HL-60 (cell line): ENCODE measurements at regions not wholly inside any gene's neighbourhood (a gene's known extent, or its start where the extent isn't known, plus 50 kb on each side); places are given as distances from the start of the nearest gene placed in this dataset.

Source experiments
- DNase-seq, 2 experiments: peaks; one replicate each; pipeline ENCODE4 v3.0.0-alpha.2; 2010 to 2020; ENCODE audit warnings: low read depth in 1 of 2, low spot score in 1 of 2
- H3K27ac ChIP-seq: fragments of 250-450 bp; sonication (Bioruptor Pico); replicated peaks from 2 replicates; pipeline ENCODE4 v1.5.1; 2020; ENCODE audit warnings: mild to moderate bottlenecking, moderate library complexity
- H3K27me3 ChIP-seq: fragments of 250-450 bp; sonication (Bioruptor Pico); 2 replicates; pipeline ENCODE4 v1.5.1; 2021; ENCODE audit warnings: mild to moderate bottlenecking, moderate library complexity; ENCODE audit not compliant: insufficient read depth, poor library complexity, severe bottlenecking
- H3K4me3 ChIP-seq: replicated peaks from 2 replicates; pipeline ENCODE4 v1.5.1; 2011; ENCODE audit warnings: mild to moderate bottlenecking, control low read depth, low read length; ENCODE audit not compliant: insufficient read depth
- GABPA ChIP-seq: IDR thresholded peaks from 2 replicates; pipeline ENCODE4 v1.6.1; 2012; ENCODE audit warnings: low read depth
- POLR2AphosphoS5 ChIP-seq: IDR thresholded peaks from 2 replicates; pipeline ENCODE4 v1.6.1; 2012; ENCODE audit warnings: low read depth
- SPI1 ChIP-seq: IDR thresholded peaks from 2 replicates; pipeline ENCODE4 v1.6.1; 2012; ENCODE audit warnings: low read depth, mild to moderate bottlenecking, borderline replicate concordance
- TF ChIP-seq, protein P1 (sequence below): IDR thresholded peaks from one replicate; pipeline ENCODE4 v1.5.1; 2011; ENCODE audit warnings: low read length, control low read depth, inconsistent platforms; ENCODE audit not compliant: insufficient read depth
- TF ChIP-seq, protein P2 (sequence below): IDR thresholded peaks from 2 replicates; pipeline ENCODE4 v1.6.1; 2012; ENCODE audit warnings: low read depth; ENCODE audit not compliant: insufficient replicate concordance

DNA sequence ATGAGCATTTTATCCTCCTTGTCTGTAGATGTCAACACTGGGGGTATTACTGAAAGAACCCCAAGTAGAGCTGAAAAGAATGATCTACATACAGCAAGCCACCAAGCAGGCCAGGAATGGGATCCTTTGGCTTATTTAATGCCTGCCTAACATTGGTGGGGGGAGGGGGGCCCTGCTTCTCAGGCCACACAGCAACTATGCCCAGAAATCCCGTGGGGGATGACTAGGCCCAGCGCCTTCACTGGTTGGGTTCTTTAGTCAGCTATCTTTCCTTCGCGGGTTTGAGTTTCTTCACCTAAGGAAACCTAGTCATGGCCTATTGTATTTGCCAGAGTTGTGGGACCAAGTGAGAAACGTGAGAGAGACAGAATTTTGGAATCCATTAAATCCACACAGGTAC, 80.5 kb downstream of the CCNA1 start:
- TF ChIP-seq POLR2AphosphoS5 (no peak), SPI1 (no peak), GABPA (no peak)
- TF ChIP-seq, protein P1, sequence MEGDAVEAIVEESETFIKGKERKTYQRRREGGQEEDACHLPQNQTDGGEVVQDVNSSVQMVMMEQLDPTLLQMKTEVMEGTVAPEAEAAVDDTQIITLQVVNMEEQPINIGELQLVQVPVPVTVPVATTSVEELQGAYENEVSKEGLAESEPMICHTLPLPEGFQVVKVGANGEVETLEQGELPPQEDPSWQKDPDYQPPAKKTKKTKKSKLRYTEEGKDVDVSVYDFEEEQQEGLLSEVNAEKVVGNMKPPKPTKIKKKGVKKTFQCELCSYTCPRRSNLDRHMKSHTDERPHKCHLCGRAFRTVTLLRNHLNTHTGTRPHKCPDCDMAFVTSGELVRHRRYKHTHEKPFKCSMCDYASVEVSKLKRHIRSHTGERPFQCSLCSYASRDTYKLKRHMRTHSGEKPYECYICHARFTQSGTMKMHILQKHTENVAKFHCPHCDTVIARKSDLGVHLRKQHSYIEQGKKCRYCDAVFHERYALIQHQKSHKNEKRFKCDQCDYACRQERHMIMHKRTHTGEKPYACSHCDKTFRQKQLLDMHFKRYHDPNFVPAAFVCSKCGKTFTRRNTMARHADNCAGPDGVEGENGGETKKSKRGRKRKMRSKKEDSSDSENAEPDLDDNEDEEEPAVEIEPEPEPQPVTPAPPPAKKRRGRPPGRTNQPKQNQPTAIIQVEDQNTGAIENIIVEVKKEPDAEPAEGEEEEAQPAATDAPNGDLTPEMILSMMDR, result no peak
- TF ChIP-seq, protein P2, sequence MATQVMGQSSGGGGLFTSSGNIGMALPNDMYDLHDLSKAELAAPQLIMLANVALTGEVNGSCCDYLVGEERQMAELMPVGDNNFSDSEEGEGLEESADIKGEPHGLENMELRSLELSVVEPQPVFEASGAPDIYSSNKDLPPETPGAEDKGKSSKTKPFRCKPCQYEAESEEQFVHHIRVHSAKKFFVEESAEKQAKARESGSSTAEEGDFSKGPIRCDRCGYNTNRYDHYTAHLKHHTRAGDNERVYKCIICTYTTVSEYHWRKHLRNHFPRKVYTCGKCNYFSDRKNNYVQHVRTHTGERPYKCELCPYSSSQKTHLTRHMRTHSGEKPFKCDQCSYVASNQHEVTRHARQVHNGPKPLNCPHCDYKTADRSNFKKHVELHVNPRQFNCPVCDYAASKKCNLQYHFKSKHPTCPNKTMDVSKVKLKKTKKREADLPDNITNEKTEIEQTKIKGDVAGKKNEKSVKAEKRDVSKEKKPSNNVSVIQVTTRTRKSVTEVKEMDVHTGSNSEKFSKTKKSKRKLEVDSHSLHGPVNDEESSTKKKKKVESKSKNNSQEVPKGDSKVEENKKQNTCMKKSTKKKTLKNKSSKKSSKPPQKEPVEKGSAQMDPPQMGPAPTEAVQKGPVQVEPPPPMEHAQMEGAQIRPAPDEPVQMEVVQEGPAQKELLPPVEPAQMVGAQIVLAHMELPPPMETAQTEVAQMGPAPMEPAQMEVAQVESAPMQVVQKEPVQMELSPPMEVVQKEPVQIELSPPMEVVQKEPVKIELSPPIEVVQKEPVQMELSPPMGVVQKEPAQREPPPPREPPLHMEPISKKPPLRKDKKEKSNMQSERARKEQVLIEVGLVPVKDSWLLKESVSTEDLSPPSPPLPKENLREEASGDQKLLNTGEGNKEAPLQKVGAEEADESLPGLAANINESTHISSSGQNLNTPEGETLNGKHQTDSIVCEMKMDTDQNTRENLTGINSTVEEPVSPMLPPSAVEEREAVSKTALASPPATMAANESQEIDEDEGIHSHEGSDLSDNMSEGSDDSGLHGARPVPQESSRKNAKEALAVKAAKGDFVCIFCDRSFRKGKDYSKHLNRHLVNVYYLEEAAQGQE, result no peak
- Histone ChIP-seq H3K4me3 (no peak overlapping the region), H3K27ac (no peak overlapping the region), H3K27me3 (no peaks in the 10 kb centered on the region)
- DNase-seq, result no peak

DNA sequence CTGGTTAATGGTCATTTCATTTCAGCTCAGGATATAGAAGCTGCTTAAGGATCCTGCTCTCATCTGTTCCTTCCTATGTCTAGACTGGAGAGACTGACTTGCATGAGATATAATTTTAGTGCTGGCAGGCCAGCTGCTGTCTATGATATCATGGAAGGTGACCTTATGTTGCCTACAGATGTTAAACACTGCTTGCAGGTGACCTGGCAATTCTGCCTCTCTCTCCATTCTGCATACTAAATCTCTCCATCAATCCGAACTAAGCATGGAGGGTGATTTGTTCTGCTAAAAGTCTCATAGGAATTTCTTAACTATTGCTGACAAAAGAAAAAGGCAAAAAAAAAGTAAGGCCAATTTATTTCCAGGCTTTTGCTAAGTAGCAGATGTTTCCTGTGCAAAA, 81.0 kb downstream of the CCNA1 start:
- H3K4me3 ChIP-seq, result no peak overlapping the region
- TF ChIP-seq, protein P1, result no peak
- TF ChIP-seq, protein P2, result no peak
- no peak for TF ChIP-seq POLR2AphosphoS5
- TF ChIP-seq SPI1, result no peak
- TF ChIP-seq GABPA, result no peak
- no peak overlapping the region for H3K27ac ChIP-seq

DNA sequence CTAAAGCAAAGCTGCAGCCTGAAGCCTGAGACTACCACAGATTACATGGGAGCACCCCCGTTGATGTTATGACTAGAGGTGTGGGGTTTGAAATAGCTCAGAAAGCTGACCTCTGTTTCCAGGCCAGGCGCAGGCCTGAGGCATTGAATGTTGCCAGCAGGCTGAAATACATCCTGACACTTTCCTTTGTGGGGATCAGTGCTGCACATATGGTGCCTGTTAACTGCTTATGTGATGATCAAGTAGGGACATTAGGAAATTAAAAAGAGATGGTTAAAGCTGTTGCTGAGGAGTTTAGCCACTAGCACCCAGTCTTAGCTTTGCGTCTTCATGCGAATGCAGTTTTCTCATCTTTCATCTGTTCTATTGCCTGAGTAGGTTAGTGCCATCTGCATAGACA, 83.2 kb downstream of the CCNA1 start:
- Histone ChIP-seq H3K27ac (no peak overlapping the region), H3K27me3 (no peaks in the 10 kb centered on the region), H3K4me3 (no peak overlapping the region)
- DNase-seq, result no peak
- TF ChIP-seq SPI1, result no peak
- no peak for TF ChIP-seq POLR2AphosphoS5
- TF ChIP-seq, protein P1, result no peak
- TF ChIP-seq, protein P2, result no peak
- TF ChIP-seq GABPA, result no peak

More for the DNA sequence above, 81.0 kb downstream of the CCNA1 start:
- no peak for DNase-seq
- H3K27me3 ChIP-seq, result no peaks in the 10 kb centered on the region
